ENCODE measurements at regions not wholly inside any gene's neighbourhood (a gene's known extent, or its start where the extent isn't known, plus 50 kb on each side); places are given as distances from the start of the nearest gene placed in this dataset.

DNA sequence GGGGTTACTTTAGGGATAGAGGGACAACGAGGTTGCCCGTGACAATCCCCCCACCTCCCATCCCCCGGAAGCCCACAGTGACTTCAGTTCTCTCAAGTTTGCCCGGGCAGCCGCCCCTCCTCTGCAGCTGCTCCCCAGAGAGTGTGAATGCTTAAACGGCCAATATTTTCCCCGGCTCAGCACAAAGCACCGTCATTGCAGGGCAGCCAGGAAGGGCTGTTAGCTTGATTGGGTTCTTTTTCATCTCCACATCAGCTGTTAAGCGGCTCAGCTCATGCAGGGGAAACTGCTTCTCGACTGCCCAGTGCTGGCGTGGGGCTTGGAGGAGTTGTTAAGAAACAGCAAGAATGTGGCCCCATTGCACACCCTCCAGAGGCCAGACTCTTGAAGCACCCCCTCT, 120.5 kb upstream of the NCOR2 start:
- DNase-seq (ENCODE audit: low read depth in 3 of 3, low spot score in 1 of 3): no peak

DNA sequence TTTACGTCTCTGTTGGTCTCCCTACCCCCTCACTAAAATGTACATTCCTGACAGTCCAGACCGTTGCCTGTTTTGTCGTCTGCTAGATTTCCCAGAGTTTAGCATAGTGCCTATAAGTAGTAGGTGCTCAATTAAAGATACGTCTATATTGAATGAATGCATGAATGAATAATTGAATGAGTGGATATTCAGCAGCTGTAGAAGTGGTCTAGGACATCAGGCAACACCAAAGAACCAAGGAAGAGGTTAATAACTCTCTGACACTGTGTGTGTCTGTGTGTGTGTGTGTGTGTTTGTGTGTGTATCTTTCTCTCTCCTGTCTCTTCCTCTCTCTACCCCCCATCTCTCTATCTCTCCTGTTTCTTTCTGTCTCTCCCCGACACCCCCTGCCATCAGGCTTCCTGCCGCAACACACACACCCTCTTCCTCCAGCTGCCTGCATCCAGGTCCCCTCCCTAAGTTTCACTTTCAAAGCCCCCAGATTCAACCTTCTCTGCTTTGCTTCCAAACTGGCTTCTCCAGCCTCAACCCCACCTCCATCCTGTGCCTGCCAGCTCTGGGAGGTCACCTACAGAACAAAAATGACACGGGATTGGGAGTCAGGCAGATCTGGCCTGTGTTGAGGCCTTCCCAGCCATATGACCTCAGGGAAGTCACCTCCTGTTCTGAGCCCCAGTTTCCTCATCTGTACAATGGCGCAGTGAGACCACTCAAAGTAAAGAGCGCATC, 119.9 kb upstream of the NCOR2 start:
- no peak for DNase-seq (ENCODE audit: low read depth in 3 of 3, low spot score in 1 of 3)

DNA sequence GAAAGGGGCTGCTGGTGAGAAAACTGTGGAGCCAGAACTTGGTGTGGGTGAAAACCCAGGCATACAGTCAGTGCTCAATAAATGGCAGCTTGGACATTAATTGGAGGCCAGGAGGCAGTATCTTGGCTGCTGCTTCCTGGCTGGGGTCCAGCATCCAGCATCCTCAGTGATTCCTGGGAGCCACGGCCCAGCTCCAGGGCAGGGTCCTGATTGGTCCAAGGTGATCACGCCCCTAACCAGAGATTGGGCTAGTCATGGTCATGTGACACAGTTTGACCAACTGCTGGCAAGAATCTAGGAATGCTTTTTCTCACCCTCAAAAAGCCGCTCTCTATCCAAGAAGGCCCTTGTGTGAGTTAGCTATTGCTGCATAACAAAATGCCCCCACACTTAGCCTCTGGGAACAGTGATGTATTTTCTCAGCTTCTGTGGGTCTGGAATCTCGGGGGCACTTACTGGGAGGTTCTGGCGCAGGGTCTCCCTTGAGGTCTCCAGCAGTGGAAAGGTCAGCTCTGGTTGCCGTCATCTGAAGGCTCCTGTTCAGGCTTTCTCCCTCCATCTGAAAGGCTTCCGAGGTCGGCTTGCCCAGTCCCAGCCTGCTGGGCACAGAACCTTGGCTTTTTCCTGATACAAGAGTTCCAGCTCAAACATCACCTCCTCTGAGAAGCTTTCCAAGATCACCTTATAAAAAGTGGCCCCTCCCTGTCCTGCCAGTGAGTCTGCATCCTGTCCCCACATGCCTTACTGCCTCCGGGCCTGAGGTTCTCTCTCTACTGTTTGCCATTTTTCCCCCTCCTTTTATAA, 119.2 kb upstream of the NCOR2 start:
- no peak for DNase-seq (ENCODE audit: low read depth in 3 of 3, low spot score in 1 of 3)

- no peak for DNase-seq (ENCODE audit: low read depth in 3 of 3, low spot score in 1 of 3)
These were observed 118.4 kb upstream of the NCOR2 start for GRCh38 chr12:124685689-124686369.

DNA sequence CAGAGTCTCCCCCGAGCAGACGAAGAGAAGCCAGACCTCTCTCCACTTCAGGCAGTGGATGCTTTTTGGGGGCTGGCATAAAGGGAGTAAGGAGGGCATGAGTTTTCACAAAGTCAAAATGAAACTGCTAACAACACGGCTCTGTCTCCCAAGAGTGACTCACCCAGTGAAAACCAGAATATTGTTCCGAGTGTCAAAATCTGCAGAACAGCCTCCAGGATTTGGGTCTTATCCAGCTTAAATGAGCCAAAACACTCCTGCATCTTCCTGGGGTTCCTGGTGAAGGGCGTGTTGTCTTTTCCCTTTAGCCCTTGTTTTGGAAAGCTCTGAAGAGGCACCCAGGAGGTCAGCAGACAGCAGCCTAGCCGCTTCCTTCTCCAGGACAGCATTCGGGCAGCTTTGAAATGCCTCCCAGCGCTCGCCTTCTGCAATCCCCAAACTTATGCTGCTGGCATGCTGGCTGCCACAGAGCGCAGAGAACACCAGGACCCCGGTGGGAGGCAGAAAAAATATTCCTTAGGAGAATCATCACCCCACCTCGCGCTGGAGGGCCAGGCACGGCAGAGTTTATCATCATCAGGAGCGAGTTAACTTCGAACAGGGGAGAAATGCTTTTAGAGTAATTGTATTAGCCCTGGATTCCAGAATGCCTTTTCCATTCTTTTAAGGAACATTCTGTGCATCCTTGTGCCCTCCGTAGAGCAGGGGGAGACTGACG, 117.7 kb upstream of the NCOR2 start:
- DNase-seq (ENCODE audit: low read depth in 3 of 3, low spot score in 1 of 3): no peak

DNA sequence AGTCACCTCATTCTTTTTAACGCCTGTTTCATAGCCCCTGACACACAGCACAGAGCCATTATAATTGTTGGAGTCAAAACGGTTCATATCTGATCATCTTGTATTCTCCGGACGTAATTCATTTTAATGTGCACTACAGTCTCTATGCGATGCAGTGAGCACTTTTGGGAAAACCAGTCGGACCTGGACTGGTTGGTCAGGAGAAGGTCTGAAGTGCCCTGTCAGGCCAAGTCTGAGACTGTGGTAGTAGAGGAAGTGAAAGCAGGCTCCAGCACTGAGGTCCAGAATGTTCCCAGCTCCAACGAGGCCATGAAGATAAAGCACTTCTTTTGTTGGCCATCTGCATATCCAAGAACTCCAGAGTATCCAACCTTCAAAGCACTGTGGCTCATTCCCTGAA, 117.1 kb upstream of the NCOR2 start:
- DNase-seq (ENCODE audit: low read depth in 3 of 3, low spot score in 1 of 3): no peak

- no peak for DNase-seq (ENCODE audit: low read depth in 3 of 3, low spot score in 1 of 3)
These were observed 116.0 kb upstream of the NCOR2 start for GRCh38 chr12:124683152-124684124.

DNA sequence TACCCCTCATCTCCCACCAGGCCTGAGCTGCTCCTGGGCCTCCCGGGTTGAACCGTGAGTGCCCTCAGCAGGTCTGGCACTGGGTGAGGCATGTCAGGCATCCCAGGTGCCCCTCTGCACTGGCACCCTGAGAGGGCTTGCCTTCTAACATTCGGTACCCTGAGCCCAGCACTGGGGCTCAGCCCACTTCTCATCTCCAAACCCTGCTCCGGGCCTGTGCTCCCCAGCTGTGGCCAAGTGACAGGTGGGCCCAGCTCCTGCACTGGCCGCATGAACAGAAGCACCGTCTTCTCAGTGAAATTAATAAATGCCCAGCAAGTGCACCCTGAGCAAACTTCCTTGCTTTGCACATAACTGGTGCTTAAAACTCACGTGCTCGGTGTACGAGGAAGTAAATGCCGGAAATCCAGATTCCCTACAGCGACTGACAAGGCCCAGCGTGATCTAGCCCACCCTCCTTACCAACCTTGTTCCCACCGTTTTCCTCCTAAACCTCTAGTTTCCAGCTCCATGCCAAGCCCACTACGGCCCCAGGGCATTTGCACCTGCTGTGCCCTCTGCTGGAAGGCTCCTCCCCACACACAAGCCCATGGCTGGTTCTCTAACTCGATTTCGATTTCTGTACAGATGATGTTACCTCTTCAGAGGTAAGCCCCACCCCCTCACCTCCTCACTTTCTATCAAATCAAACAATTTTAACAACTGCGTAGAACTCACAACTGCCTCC, 115.2 kb upstream of the NCOR2 start:
- DNase-seq (ENCODE audit: low read depth in 3 of 3, low spot score in 1 of 3): no peak

DNA sequence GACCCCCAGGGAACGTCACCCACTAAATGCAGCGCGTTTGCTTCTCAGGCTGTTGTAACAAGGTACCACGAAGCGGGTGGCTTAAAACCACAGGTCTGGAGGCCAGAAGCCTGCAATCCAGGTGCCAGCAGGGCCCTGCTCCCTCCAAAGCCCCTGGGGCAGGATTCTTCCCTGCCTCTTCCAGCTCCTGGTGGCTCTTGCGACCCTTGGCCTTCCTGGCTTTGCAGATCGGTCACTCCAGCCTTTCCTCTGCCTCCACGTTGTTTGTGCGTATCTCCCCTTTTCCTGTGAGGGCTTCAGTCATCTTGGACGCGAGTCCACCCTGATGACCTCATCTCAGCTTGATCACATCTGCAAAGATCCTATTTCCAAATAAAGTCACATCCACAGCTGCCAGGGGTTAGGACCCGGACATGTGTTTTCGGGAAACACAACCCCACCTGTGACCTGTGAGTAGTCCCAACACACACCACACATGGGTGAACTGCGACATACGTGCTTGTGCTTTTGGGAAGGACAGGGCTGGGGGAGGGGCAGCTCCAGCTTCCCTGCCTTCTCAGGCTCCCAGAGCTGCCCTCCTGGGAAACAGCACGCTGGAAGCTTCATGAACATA, 114.5 kb upstream of the NCOR2 start:
- DNase-seq (ENCODE audit: low read depth in 3 of 3, low spot score in 1 of 3): no peak

DNA sequence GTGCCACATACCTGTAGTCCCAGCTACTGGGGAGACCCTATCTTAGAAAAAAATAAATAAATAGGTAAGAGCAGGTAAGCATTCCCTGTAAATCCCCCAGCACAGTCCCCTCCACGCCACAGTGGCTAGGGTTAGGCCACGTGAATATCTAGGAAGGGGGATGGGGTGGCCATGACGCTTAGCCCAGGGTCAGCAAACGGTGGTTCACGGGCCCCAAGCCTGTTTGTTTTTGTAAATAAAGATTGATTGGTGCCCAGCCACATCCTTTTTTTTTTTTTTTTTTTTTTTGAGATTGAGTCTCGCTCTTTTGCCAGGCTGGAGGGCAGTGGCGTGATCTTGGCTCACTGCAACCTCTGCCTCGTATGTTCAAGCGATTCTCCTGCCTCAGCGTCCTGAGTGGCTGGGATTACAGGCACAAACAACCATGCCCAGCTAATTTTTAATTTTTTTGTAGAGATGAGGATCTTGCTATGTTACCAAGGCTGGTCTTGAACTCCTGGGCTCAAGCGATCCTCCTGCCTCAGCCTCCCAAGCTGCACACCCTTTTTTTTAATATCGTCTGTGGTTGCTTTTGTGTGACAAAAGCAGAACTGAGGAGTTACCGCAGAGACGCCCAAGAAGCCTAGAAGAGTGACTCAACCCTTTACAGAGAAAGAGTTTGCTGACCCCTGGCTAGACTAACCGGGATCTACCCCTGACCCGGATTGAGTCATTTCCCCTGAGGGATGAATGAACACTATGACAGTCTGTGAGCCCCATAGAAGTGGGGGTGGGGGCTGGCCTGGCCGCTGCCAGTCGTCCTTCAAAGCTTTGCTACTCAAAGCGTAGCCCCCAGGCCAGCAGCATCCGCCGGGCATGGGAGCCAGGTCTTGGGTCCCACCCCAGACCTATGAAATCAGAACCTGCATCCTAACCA, 113.7 kb upstream of the NCOR2 start:
- no peak for DNase-seq (ENCODE audit: low read depth in 3 of 3, low spot score in 1 of 3)

- no peak for DNase-seq (ENCODE audit: low read depth in 3 of 3, low spot score in 1 of 3)
These were observed 112.3 kb upstream of the NCOR2 start for GRCh38 chr12:124679533-124680371.

GRCh38 chr12:124679047-124679446, 111.6 kb upstream of the NCOR2 start:
- DNase-seq (ENCODE audit: low read depth in 3 of 3, low spot score in 1 of 3): no peak

GRCh38 chr12:124678421-124678893, 111.0 kb upstream of the NCOR2 start:
- no peak for DNase-seq (ENCODE audit: low read depth in 3 of 3, low spot score in 1 of 3)

DNA sequence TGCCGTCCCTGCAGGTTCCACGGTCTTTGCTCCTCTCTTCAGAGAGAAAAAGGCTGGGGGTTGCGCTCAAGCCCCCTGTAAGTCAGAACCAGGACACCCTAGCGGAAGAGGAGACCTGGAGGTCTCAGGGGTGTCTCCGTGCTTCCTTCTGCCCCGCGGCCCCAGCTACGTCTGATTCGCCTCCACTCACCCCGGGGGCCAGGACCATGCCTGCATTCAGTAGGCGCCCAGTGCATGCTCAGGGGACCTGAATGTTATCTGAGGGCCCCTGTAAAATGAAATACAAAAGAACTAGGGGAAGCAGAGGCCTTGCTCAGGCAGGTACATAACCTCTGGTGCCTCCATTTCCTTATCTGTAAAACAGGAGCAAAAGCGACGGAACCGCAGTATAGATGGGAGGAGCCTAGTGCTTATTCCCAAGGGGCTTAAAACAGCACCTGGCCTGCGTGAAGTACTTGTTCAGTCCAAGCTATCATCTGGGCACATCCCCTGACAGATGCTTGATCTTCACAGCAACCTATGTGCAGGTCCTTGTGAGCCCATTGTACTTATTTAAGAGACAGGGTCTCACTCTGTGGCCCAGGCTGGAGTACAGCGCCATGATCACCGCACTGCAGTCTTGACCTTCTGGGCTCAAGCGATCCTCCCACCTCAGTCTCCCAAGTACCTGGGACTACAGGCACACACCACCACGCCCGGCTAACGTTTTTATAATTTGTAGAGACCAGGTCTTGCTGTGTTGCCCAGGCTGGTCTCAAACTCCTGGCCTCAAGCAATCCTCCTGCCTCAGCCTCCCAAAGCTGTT, 110.3 kb upstream of the NCOR2 start:
- no peak for DNase-seq (ENCODE audit: low read depth in 3 of 3, low spot score in 1 of 3)

DNA sequence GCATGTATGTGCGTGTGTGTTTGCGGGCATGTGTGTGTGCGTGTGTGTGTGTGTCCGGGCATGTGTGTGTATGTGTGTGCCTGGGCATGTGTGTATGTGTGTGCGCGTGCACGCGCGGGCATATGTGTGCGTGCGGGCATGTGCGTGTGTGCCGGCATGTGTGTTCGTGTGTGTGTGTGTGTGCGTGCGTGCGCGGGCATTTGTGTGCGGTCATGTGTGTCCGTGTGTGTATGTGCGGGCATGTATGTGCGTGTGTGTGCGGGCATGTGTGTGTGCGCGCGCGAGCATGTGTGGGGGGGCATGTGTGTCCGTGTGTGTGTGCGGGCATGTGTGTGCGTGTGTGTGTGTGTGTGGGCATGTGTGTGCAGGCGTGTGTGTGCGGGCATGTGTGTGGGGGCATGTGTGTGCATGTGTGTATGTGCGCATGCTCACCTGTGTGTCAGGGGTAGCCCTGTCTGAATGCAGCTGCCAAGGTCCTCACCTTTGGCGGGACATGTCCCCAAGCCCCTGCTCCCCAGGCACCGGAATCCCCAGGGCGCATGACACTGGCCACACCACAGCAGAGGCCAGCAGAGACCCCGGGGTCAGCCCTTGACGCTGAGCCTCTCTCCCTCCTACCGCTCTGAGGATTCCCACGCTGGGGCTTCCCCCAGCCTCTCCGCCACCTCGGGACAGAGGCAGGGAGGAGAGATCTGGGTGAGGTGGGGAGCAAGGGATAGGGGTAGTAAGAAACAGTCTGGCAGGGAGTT, 109.5 kb upstream of the NCOR2 start:
- no peak for DNase-seq (ENCODE audit: low read depth in 3 of 3, low spot score in 1 of 3)

Data from stimulated activated CD4-positive, alpha-beta T cell treated with anti-CD3 and anti-CD28 coated beads, TNF-alpha, amount 100 ng/mL, for 1 hour (primary cell).